ENCODE measurements at regions not wholly inside any gene's neighbourhood (a gene's known extent, or its start where the extent isn't known, plus 50 kb on each side); places are given as distances from the start of the nearest gene placed in this dataset.

DNA sequence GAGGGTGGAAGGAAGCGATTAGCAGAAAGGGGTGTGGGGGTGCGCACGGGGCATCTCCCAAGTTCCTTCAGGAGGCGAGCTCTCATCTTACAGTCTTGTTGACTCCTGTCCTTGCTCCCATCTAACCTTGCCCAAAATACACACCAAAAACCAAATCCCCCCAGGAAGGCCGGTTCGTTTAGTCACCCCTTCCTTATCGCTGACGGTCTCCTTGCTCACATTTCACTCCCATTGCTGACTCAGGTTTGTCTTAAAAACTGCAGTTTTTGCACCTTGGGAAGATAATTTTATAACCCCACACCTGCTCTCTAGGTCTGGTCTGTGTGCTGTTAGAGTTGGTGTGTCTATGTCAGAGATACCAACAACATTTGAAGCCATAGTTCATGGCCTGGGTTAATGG, 68.1 kb upstream of the F3 start:
- no peak overlapping the region for H3K27ac Mint-ChIP-seq
- no peaks in the 10 kb centered on the region for H3K27me3 ChIP-seq
- H3K27ac ChIP-seq: no peak overlapping the region
- H3K9ac ChIP-seq: no peak overlapping the region
- no peaks in the 10 kb centered on the region for H4K20me1 ChIP-seq (ENCODE audit: low read depth)
- H3K9me3 ChIP-seq (ENCODE audit: low read depth): no peaks in the 10 kb centered on the region
- peaks cover 21% of the 10 kb centered on the region for H3K4me1 Mint-ChIP-seq
- no peak overlapping the region for H3K4me3 ChIP-seq
- peaks cover 10% of the 10 kb centered on the region for H3K27me3 Mint-ChIP-seq (ENCODE audit: insufficient read depth, low read depth)
- H3K36me3 ChIP-seq: no peaks in the 10 kb centered on the region
- peaks cover 4% of the 10 kb centered on the region for H3K4me1 ChIP-seq
- no peaks in the 10 kb centered on the region for H3K36me3 Mint-ChIP-seq
- no peak for DNase-seq (ENCODE audit: low spot score)
- no peaks in the 10 kb centered on the region for H3K79me2 ChIP-seq (ENCODE audit: low read depth)
- peaks cover 6% of the 10 kb centered on the region for H3K9me3 Mint-ChIP-seq
- no peak for TF ChIP-seq EZH2 (IDR thresholded peaks at IDR 0.05)
- TF ChIP-seq EZH2phosphoT487 (IDR thresholded peaks at IDR 0.05): no peak
- TF ChIP-seq, protein P1, sequence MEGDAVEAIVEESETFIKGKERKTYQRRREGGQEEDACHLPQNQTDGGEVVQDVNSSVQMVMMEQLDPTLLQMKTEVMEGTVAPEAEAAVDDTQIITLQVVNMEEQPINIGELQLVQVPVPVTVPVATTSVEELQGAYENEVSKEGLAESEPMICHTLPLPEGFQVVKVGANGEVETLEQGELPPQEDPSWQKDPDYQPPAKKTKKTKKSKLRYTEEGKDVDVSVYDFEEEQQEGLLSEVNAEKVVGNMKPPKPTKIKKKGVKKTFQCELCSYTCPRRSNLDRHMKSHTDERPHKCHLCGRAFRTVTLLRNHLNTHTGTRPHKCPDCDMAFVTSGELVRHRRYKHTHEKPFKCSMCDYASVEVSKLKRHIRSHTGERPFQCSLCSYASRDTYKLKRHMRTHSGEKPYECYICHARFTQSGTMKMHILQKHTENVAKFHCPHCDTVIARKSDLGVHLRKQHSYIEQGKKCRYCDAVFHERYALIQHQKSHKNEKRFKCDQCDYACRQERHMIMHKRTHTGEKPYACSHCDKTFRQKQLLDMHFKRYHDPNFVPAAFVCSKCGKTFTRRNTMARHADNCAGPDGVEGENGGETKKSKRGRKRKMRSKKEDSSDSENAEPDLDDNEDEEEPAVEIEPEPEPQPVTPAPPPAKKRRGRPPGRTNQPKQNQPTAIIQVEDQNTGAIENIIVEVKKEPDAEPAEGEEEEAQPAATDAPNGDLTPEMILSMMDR (IDR thresholded peaks at IDR 0.05): no peak
- H3F3A ChIP-seq (ENCODE audit: low read depth): peaks cover 6% of the 10 kb centered on the region
- peak overlapping the region; percentile 32 for H2AFZ ChIP-seq (replicated peaks)
- no peak overlapping the region for H3K4me3 Mint-ChIP-seq
- no peak overlapping the region for H3K4me2 ChIP-seq

DNA sequence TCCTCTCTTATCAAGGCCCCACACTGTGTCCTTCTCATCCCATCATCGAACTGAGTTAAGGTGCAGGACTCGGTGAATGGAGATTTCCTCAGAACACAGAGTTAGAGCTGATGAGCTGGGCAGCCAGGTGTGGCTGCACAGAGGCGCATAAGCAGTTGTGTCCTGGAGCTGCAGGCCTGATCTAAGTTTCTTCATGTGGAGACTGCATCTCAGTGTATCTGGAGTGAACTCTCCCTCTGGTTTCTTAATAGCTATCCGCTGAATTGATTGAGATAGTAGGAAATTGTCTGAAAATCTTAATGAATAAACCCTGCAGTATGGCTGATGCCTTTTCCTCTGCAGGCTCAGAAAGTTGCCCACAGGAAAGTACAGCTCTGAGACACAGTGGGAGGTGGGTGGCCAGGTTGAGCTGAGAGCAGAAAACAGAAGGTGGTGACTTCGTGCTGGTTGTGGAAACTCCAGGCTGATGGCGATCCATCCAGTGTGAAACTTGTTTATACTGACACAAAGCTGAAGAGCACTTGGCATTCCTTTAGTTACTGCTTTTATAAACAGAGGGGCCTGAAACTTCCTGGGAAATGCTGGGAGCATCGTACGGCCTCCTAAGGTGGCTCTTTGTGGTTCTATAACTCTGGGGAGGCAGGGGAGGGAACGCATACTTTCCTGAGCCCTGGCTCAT, 67.4 kb upstream of the F3 start:
- H3K36me3 ChIP-seq: no peaks in the 10 kb centered on the region
- TF ChIP-seq EZH2 (IDR thresholded peaks at IDR 0.05): no peak
- TF ChIP-seq, protein P1 (IDR thresholded peaks at IDR 0.05): no peak
- TF ChIP-seq EZH2phosphoT487 (IDR thresholded peaks at IDR 0.05): no peak
- no peaks in the 10 kb centered on the region for H3K27me3 ChIP-seq
- no peak overlapping the region for H3K4me2 ChIP-seq
- no peaks in the 10 kb centered on the region for H4K20me1 ChIP-seq (ENCODE audit: low read depth)
- Mint-ChIP-seq H3K27ac (no peak overlapping the region), H3K36me3 (no peaks in the 10 kb centered on the region), H3K4me1 (peaks cover 21% of the 10 kb centered on the region), H3K9me3 (peaks cover 6% of the 10 kb centered on the region), H3K27me3 (ENCODE audit: insufficient read depth, low read depth) (peaks cover 10% of the 10 kb centered on the region), H3K4me3 (no peak overlapping the region)
- no peak overlapping the region for H3K4me3 ChIP-seq
- no peaks in the 10 kb centered on the region for H3K9me3 ChIP-seq (ENCODE audit: low read depth)
- peak overlapping the region; percentile 32 for H2AFZ ChIP-seq (replicated peaks)
- no peaks in the 10 kb centered on the region for H3K79me2 ChIP-seq (ENCODE audit: low read depth)
- no peak overlapping the region for H3K9ac ChIP-seq
- H3F3A ChIP-seq (ENCODE audit: low read depth): peaks cover 6% of the 10 kb centered on the region
- H3K27ac ChIP-seq: no peak overlapping the region
- peaks cover 4% of the 10 kb centered on the region for H3K4me1 ChIP-seq
- no peak for DNase-seq (ENCODE audit: low spot score)

DNA sequence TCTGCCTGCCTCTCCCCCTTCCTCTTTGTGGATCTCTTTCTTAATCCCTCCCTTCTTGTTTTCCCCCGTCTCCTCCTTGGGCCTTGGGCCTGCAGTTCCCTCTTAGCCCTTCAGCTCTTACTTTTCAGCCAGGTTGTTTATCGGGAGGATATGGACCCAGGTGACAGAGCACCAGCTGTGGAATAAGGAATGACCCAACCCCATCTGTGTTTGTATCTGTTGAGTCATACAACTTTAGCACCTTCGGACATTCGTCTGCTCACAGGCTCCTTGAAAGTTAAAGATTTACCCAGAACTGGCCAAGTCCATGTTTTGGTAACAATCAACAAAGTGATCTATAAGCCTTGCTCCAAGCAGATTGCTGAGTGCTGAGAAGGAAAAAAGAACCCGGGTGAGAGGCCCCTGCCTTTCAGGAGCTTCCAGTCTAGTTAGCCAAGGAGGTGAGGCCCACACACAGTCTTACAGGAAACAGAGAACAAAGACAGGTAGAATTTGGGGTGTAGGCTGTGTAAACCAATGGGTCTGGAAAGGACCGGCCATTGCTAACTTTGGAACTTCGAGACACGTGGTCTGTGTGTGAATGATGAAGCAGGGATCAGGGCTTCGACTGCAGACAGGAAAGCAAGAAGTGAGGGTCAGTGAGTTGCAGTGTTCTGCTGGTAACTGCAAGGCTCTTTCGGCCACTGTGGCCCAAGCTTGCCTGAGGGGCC, 66.7 kb upstream of the F3 start:
- H2AFZ ChIP-seq (replicated peaks): no peak overlapping the region
- Mint-ChIP-seq H3K9me3 (peaks cover 8% of the 10 kb centered on the region), H3K4me3 (no peak overlapping the region)

More for the DNA sequence above, 66.7 kb upstream of the F3 start:
- H3F3A ChIP-seq (ENCODE audit: low read depth): peaks cover 6% of the 10 kb centered on the region
- no peak for DNase-seq (ENCODE audit: low spot score)
- H3K36me3 ChIP-seq: no peaks in the 10 kb centered on the region
- H3K27me3 Mint-ChIP-seq (ENCODE audit: insufficient read depth, low read depth): peaks cover 12% of the 10 kb centered on the region
- no peak overlapping the region for H3K4me2 ChIP-seq
- no peaks in the 10 kb centered on the region for H3K27me3 ChIP-seq
- no peaks in the 10 kb centered on the region for H3K9me3 ChIP-seq (ENCODE audit: low read depth)
- no peak overlapping the region for H3K27ac ChIP-seq
- no peak overlapping the region for H3K4me3 ChIP-seq
- TF ChIP-seq EZH2phosphoT487 (IDR thresholded peaks at IDR 0.05) (no peak), EZH2 (IDR thresholded peaks at IDR 0.05) (no peak)
- TF ChIP-seq, protein P1 (IDR thresholded peaks at IDR 0.05): no peak
- H3K79me2 ChIP-seq (ENCODE audit: low read depth): no peaks in the 10 kb centered on the region
- H3K4me1 ChIP-seq: peaks cover 4% of the 10 kb centered on the region
- no peaks in the 10 kb centered on the region for H3K36me3 Mint-ChIP-seq
- H3K9ac ChIP-seq: no peak overlapping the region
- H3K27ac Mint-ChIP-seq: peak overlapping the region; percentile 40
- H3K4me1 Mint-ChIP-seq: peaks cover 21% of the 10 kb centered on the region
- H4K20me1 ChIP-seq (ENCODE audit: low read depth): no peaks in the 10 kb centered on the region
